NCI-H1436 (cell line): ENCODE measurements at regions not wholly inside any gene's neighbourhood (a gene's known extent, or its start where the extent isn't known, plus 50 kb on each side); places are given as distances from the start of the nearest gene placed in this dataset.

Source experiments
- DNase-seq: peaks from one replicate; lab custom pipeline; 2025; lab: John Stamatoyannopoulos, UW

GRCh38 chr10:88023676-88024075, 160.3 kb downstream of the PTEN start:
- DNase-seq = no peak

DNA sequence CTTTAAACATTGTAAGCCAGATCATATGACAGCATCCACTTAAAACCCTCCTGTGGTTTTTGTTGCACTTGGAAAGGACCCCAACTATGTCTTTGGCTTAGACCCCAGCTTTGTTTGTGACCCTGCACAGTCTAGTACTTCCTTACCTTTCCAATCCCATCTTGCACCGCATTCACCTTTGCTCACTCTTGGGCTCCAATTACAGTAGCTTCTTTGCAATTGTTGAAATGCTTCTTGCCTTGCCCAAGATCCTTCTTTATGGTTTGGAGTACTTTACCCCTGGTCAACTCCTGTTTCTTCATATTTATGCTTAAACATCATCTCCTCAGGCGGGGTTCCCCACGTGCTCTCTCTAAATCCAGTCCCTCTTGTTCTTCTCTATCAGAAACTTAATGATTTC, 162.6 kb downstream of the PTEN start:
- DNase-seq = no peak

GRCh38 chr10:88027570-88027969, 164.1 kb downstream of the PTEN start:
- no peak for DNase-seq

GRCh38 chr10:88028072-88028471, 164.6 kb downstream of the PTEN start:
- no peak for DNase-seq

- no peak for DNase-seq
These were observed 165.2 kb downstream of the PTEN start for GRCh38 chr10:88028654-88029053.

DNA sequence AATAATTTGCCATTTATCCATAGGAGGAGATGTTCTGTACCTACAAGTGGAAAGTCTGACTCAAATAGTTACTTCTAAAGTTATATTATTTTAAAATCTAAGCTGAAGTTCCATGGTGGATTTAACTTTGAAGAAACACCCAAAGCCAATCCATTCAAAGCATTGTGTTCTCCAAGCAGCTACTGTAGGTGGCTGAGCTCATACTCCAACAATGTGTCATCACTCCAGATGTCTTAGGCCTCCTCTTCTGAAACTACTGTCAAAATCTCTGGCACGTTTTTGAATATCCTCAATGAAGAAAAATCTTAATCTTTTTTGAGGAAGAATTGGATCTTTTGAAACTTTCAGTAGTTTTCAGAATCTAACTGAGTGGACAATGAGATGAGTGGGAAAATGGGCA, 169.1 kb downstream of the PTEN start:
- DNase-seq = no peak

GRCh38 chr10:88033385-88033784, 170.0 kb downstream of the PTEN start:
- DNase-seq = no peak

DNA sequence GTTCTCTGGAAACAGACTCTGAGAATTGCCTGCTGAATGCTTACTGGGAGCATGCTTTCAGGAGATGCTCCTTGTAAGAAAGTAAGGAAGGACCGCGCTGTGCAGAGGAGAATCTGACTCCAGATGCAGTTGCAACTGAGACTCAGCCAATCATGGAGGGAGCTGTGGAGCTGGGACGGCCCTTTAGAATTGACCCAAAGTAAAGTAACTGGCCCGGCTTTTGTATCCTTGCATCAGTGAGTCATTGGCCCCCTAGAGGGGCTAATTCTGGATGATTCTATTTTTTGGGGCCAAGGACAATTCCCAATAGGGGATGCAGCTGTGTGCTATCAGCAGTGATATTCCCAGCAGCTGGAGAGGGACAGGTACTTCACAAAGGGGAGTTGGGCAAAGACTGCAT, 170.4 kb downstream of the PTEN start:
- no peak for DNase-seq

DNA sequence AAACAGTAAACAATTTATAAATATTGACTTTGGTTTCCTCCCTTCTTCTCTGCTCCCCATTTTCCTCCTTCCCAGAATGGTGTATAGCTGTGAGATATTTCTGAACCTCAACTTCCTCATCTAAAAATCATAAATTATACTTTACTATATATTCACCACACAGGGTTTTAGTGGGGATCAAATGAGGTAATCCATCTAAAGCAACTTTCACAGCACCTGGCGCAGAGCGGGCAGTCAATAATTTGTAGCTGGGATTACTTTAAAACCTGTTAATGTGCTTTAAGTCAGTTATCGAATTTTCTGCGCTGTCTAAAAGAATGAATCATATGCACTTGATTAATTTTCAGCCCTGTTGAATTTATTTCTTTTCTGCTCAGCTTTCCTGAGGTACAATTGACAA, 172.7 kb downstream of the PTEN start:
- DNase-seq = no peak

- no peak for DNase-seq
These were observed 174.2 kb downstream of the PTEN start for GRCh38 chr10:88037623-88038022.

- DNase-seq = no peak
These were observed 174.8 kb downstream of the PTEN start for GRCh38 chr10:88038268-88038667.

- DNase-seq = no peak
These were observed 176.2 kb downstream of the PTEN start for GRCh38 chr10:88039496-88040200.

GRCh38 chr10:88041243-88042159, 178.1 kb downstream of the PTEN start:
- no peak for DNase-seq

GRCh38 chr10:88042160-88043100, 179.0 kb downstream of the PTEN start:
- no peak for DNase-seq

GRCh38 chr10:88045096-88045495, 181.7 kb downstream of the PTEN start:
- DNase-seq = no peak

DNA sequence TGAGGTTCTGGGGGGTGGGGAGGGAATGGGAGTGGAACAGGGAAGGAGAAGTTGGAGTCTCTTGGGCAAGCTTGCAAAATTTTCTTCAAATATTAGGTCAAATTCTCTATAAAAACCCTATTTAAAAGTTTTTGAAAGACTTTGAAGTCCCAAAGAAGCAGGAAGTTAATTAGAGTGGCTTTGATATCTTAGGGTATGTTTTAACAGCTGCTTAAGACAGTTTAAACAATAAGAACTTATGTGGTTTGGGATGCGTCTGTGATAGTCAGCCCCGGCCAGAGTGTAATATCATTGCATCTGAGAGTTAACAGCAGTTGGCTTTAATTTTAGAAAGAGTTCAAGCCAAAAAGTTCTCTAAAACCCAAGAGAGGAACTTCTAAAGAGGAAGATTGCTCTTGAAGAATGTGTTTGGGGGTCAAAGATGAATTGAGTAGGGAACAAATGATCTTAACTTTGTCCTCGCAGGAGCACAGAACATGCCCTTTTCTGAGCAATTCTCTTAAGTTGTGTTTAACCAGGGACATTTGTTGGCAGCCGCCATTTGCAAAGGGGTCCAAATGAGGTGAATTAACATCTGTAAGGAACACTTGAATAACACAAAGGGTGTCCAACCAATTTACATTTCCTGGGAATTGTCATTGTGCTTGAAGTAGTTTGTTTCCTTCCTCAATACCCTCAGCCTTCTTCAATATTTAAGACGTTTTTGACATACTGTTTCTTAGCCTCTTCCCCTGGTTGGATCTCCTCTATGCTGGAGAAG, 182.4 kb downstream of the PTEN start:
- DNase-seq = no peak

DNA sequence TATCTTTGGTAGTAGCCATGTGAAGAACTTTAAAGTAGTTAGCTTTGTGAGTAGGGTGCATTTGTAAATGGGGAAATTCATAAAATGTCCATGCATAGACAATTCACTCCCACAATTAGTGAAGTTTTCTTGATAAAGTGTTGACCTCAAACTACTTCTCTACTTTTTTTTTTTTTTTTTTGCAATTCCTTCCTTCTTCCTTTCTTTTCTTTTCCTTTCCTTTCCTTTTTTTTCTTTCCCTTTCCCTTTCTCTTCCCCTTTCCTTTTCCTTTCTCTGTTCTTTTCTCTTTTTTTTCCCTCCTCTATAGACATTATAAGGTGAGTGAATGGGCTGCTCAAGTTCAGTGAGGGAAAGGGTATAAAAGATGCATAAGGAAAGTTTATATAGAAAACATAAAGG, 184.2 kb downstream of the PTEN start:
- no peak for DNase-seq

DNA sequence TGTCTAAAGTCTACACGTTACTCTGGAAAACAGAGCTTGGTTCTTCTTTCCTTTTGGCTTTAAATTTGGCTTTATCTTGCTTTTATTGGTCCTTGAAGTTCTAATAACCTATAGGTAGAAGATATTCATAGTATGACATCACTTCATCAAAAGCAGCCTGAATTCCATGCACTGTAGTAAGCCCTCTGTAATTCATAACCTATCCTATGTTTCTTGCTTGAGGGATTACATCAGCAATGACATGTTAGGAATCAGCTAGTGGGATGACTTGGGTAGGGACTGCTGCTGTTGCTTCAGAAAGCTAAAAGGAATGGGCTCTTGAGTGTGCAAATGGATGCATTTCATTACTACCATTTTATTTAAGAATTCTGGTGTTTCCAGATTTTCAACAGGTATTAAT, 184.9 kb downstream of the PTEN start:
- DNase-seq = no peak

DNA sequence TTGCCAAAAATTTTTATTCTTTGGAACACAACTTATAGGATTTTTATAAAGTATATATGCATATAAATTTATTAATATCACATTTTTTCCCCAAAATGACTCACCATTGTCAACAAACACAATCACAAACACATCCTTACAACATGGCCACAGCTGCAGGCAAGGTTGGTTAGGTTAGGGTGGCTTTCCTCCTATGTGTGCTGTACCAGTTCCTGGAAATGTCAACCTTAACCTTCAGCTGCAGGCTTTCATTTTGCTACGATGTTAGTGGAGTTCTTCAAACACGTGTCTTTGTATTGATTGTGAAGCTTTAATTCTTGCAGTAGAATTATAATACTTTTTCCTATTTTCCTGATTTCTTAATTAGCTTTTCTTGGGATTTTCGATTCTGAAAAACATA, 185.8 kb downstream of the PTEN start:
- no peak for DNase-seq

DNA sequence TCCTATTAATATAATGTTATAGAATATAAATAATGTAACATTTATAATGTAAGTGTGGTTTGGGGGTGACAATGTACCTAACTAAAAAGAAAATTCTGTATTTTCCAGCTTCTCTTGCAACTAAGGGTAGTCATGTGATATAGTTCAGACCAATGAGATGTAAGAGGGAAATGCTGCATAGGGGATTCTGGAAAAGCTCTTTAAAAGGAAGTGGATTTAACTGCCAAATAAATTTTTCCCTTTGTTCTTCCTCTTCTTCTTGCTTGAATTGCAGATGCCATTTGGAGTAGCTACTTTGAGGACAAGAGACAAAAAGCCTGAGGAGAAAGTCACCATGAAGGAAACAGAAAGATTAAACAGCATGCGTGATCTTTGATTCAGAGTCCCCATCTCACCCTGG, 194.3 kb downstream of the PTEN start:
- no peak for DNase-seq

- no peak for DNase-seq
These were observed 195.3 kb downstream of the PTEN start for GRCh38 chr10:88058750-88059149.

DNA sequence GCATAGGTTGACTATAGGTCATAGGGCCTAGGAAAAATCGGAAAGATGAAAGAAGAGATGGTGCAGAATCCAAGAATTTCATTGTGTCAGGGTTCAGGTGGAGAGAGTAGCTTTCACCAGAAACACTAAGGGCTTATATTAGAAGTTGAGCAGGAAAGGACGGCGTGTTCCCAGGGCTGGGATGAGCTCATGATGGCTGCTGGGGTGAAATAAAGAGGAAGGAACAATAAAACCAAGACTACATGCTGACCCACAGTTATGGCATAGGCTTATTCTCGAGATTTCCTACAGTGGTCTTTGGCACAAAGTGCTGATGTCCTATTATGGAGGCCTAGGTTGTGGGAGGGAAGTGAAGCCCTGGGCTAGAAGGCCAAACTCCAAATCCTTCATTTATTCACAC, 195.8 kb downstream of the PTEN start:
- no peak for DNase-seq
